Fibroblast of lung (primary cell): ENCODE measurements at regions not wholly inside any gene's neighbourhood (a gene's known extent, or its start where the extent isn't known, plus 50 kb on each side); places are given as distances from the start of the nearest gene placed in this dataset.

Source experiments
- CTCF ChIP-seq, 2 donors: IDR thresholded peaks in 1 of 2; conservative IDR thresholded peaks in 1 of 2; 1 replicate in 1 of 2; 2 replicates in 1 of 2; pipeline ENCODE4 v1.5.1; 2011 to 2012; ENCODE audit warnings: low read length in 2 of 2, control low read depth in 1 of 2, inconsistent platforms in 1 of 2, low read depth in 1 of 2, mild to moderate bottlenecking in 1 of 2
- EZH2 ChIP-seq: IDR thresholded peaks from 2 replicates; pipeline ENCODE4 v1.5.1; 2012; ENCODE audit warnings: low read length, control low read depth, mild to moderate bottlenecking; ENCODE audit errors: missing control alignments

GRCh38 chr1:4121834-4122512 lies 221.9 kb upstream of the C1orf174 start:
- TF ChIP-seq CTCF (conservative IDR thresholded peaks at IDR 0.05 in 1 of 2, IDR thresholded peaks at IDR 0.05 in 1 of 2; ENCODE audit: low read depth in 1 of 2, low read length in 2 of 2) = no peak
- TF ChIP-seq EZH2 = no peak
